ENCODE measurements at regions not wholly inside any gene's neighbourhood (a gene's known extent, or its start where the extent isn't known, plus 50 kb on each side); places are given as distances from the start of the nearest gene placed in this dataset.
A peak's percentile ranks its signal among the peaks of the same experiment; 100 is the strongest.
"Not testable (repeated sequence)": the region's sequence is repeated elsewhere in the genome, so short reads cannot be mapped to it uniquely, and the experiment has no call there.

- FAIRE-seq; H3K4me1 ChIP-seq; H3K9me3 ChIP-seq; H3K36me3 ChIP-seq; DNase-seq; H3K4me3 ChIP-seq; ATAC-seq; H3K27me3 ChIP-seq; H3K27ac ChIP-seq; intact Hi-C loops (cut with DNase I): not testable (repeated sequence)
- 63 to 82% methylated on average over 14 to 31 of the region's 37 CpGs for WGBS, 2 donors
Measured at GRCh38 chr21:9819549-9820192, 701.7 kb upstream of the TPTE start.

- H3K4me1 ChIP-seq; H3K27me3 ChIP-seq; FAIRE-seq; DNase-seq; H3K27ac ChIP-seq; H3K9me3 ChIP-seq; H3K36me3 ChIP-seq; intact Hi-C loops (cut with DNase I); ATAC-seq; H3K4me3 ChIP-seq: not testable (repeated sequence)
- WGBS, 2 donors: 73 to 83% methylated on average over 10 to 19 of the region's 20 CpGs
Measured at GRCh38 chr21:9820579-9820978, 700.8 kb upstream of the TPTE start.

GRCh38 chr21:9821472-9821871 lies 699.9 kb upstream of the TPTE start:
- H3K27ac ChIP-seq; H3K27me3 ChIP-seq; H3K9me3 ChIP-seq; H3K36me3 ChIP-seq; FAIRE-seq; ATAC-seq; intact Hi-C loops (cut with DNase I); H3K4me3 ChIP-seq; H3K4me1 ChIP-seq; DNase-seq: not testable (repeated sequence)
- WGBS, 2 donors: 72 to 75% methylated on average over 17 of the region's 20 CpGs

GRCh38 chr21:9822093-9822820 lies 699.1 kb upstream of the TPTE start:
- DNase-seq, H3K36me3 ChIP-seq: not testable (repeated sequence)

GRCh38 chr21:9823197-9824157 lies 697.9 kb upstream of the TPTE start:
- H3K4me1 ChIP-seq; H3K36me3 ChIP-seq; H3K4me3 ChIP-seq; ATAC-seq; intact Hi-C loops (cut with DNase I); FAIRE-seq; H3K27ac ChIP-seq; H3K27me3 ChIP-seq; H3K9me3 ChIP-seq: not testable (repeated sequence)
- DNase-seq: peak in 5 of 6 donors; percentile 32 to 95 (median 50)
- WGBS, 2 donors: 70 to 77% methylated on average over 47 to 48 of the region's 65 CpGs

More at GRCh38 chr21:9822093-9822820, 699.1 kb upstream of the TPTE start:
- intact Hi-C loops (cut with DNase I); FAIRE-seq; H3K27ac ChIP-seq; H3K4me1 ChIP-seq; H3K9me3 ChIP-seq; ATAC-seq; H3K27me3 ChIP-seq; H3K4me3 ChIP-seq: not testable (repeated sequence)
- 74 to 76% methylated on average over 33 to 41 of the region's 49 CpGs for WGBS, 2 donors

GRCh38 chr21:9830801-9831200 lies 690.6 kb upstream of the TPTE start:
- H3K27me3 ChIP-seq; ATAC-seq; H3K9me3 ChIP-seq; H3K4me3 ChIP-seq; FAIRE-seq; H3K27ac ChIP-seq; H3K4me1 ChIP-seq; DNase-seq; H3K36me3 ChIP-seq; intact Hi-C loops (cut with DNase I): not testable (repeated sequence)
- 75% methylated on average over 6 of the region's 32 CpGs; no CpG with 5 or more reads in 1 of the 2 donors for WGBS, 2 donors

GRCh38 chr21:9832751-9833150 lies 688.6 kb upstream of the TPTE start:
- H3K9me3 ChIP-seq; FAIRE-seq; H3K4me3 ChIP-seq; H3K4me1 ChIP-seq; H3K27me3 ChIP-seq; H3K36me3 ChIP-seq; ATAC-seq; H3K27ac ChIP-seq; intact Hi-C loops (cut with DNase I): not testable (repeated sequence)
- DNase-seq: peak in 1 of 6 donors; percentile 64
- WGBS, 2 donors: 71 to 74% methylated on average over 13 to 16 of the region's 18 CpGs

GRCh38 chr21:9836547-9836946 lies 684.8 kb upstream of the TPTE start:
- intact Hi-C loops (cut with DNase I): not testable (repeated sequence)

GRCh38 chr21:9837001-9837400 lies 684.4 kb upstream of the TPTE start:
- 74 to 75% methylated on average over 17 to 18 of the region's 18 CpGs for WGBS, 2 donors
- DNase-seq; intact Hi-C loops (cut with DNase I): not testable (repeated sequence)

More at GRCh38 chr21:9836547-9836946, 684.8 kb upstream of the TPTE start:
- not testable (repeated sequence) for H3K27me3 ChIP-seq, H3K36me3 ChIP-seq, H3K27ac ChIP-seq, DNase-seq, H3K4me1 ChIP-seq, ATAC-seq, FAIRE-seq, H3K9me3 ChIP-seq, H3K4me3 ChIP-seq
- 71 to 79% methylated on average over 33 of the region's 33 CpGs for WGBS, 2 donors

GRCh38 chr21:9837526-9837925 lies 683.9 kb upstream of the TPTE start:
- H3K36me3 ChIP-seq; H3K27me3 ChIP-seq; H3K9me3 ChIP-seq; FAIRE-seq; H3K4me1 ChIP-seq; intact Hi-C loops (cut with DNase I); H3K27ac ChIP-seq; H3K4me3 ChIP-seq; ATAC-seq: not testable (repeated sequence)
- peak in 1 of 6 donors; percentile 77 for DNase-seq
- WGBS, 2 donors: 67 to 73% methylated on average over 21 of the region's 21 CpGs

More at GRCh38 chr21:9837001-9837400, 684.4 kb upstream of the TPTE start:
- not testable (repeated sequence) for H3K4me3 ChIP-seq, ATAC-seq, H3K27ac ChIP-seq, H3K36me3 ChIP-seq, H3K27me3 ChIP-seq, H3K9me3 ChIP-seq, FAIRE-seq, H3K4me1 ChIP-seq
